Nephron (organoid): ENCODE measurements at regions not wholly inside any gene's neighbourhood (a gene's known extent, or its start where the extent isn't known, plus 50 kb on each side); places are given as distances from the start of the nearest gene placed in this dataset.

ENCODE experiments used
- H3K27ac Mint-ChIP-seq, 3 experiments: 2 replicates each; pipeline ENCODE4 v1.8.0; 2020; ENCODE audit warnings: mixed read lengths in 3 of 3, mild to moderate bottlenecking in 2 of 3, moderate library complexity in 1 of 3
- H3K27me3 Mint-ChIP-seq: 2 replicates; pipeline ENCODE4 v1.8.0; 2021; ENCODE audit warnings: low read depth, mild to moderate bottlenecking, moderate library complexity, mixed read lengths
- H3K36me3 Mint-ChIP-seq: 2 replicates; pipeline ENCODE4 v1.8.0; 2020; ENCODE audit warnings: low read depth, mixed read lengths
- H3K4me1 Mint-ChIP-seq: 2 replicates; pipeline ENCODE4 v1.8.0; 2020; ENCODE audit warnings: mixed read lengths
- H3K4me3 Mint-ChIP-seq, 3 experiments: 2 replicates each; pipeline ENCODE4 v1.8.0; 2020; ENCODE audit warnings: mild to moderate bottlenecking in 3 of 3, mixed read lengths in 3 of 3, moderate library complexity in 2 of 3
- H3K9me3 Mint-ChIP-seq: 2 replicates; pipeline ENCODE4 v1.8.0; 2020; ENCODE audit warnings: mixed read lengths
- TF ChIP-seq, protein P1 (sequence below), 3 experiments: fragments of 200-600 bp; sonication (generic); IDR thresholded peaks; one replicate each; pipeline ENCODE4 v1.5.0; 2021; ENCODE audit warnings: antibody characterized with exemption in 3 of 3; ENCODE audit not compliant: unreplicated experiment in 3 of 3

DNA sequence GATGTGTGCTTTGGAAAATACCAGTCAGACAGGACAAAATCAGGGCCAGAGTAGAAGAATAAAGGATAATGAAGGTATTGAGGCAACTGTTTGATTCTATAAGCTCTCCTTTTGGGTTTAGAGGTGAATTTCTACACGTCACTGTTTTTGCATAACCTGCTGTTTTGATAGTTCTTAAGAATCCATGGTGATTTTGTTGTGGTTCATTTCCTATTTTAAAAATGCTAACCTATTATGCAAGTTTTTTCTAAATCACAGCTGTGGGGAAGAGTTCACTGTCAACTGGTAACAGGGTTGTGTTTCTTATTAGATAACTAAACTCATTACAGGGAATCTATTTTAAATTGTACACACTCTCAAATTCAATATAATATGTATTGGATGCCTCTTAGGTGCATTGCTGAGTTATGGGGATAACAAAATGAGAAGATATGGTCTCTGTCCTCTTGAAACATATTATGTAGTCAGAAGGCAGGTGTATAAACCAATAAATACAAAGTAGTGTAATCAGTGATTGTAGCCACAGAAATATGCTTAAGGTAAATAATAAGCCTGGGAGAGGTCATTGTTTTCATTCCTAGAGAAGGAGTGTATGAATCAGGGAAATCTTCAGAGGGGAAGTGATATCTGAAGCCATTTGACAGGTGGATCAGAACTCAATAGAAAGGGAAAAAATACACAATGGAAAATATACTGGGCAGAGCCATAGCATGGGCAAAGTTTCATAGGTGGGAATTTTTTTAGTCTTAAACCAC is 192.5 kb downstream of the FAT3 start:
- Mint-ChIP-seq H3K36me3 (no peaks in the 10 kb centered on the region), H3K9me3 (no peaks in the 10 kb centered on the region), H3K27me3 (no peaks in the 10 kb centered on the region), H3K27ac (no peak overlapping the region), H3K4me1 (peaks cover 38% of the 10 kb centered on the region), H3K4me3 (no peak overlapping the region)
- TF ChIP-seq, protein P1, sequence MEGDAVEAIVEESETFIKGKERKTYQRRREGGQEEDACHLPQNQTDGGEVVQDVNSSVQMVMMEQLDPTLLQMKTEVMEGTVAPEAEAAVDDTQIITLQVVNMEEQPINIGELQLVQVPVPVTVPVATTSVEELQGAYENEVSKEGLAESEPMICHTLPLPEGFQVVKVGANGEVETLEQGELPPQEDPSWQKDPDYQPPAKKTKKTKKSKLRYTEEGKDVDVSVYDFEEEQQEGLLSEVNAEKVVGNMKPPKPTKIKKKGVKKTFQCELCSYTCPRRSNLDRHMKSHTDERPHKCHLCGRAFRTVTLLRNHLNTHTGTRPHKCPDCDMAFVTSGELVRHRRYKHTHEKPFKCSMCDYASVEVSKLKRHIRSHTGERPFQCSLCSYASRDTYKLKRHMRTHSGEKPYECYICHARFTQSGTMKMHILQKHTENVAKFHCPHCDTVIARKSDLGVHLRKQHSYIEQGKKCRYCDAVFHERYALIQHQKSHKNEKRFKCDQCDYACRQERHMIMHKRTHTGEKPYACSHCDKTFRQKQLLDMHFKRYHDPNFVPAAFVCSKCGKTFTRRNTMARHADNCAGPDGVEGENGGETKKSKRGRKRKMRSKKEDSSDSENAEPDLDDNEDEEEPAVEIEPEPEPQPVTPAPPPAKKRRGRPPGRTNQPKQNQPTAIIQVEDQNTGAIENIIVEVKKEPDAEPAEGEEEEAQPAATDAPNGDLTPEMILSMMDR (IDR thresholded peaks at IDR 0.05; ENCODE audit: unreplicated experiment in 3 of 3): no peak

DNA sequence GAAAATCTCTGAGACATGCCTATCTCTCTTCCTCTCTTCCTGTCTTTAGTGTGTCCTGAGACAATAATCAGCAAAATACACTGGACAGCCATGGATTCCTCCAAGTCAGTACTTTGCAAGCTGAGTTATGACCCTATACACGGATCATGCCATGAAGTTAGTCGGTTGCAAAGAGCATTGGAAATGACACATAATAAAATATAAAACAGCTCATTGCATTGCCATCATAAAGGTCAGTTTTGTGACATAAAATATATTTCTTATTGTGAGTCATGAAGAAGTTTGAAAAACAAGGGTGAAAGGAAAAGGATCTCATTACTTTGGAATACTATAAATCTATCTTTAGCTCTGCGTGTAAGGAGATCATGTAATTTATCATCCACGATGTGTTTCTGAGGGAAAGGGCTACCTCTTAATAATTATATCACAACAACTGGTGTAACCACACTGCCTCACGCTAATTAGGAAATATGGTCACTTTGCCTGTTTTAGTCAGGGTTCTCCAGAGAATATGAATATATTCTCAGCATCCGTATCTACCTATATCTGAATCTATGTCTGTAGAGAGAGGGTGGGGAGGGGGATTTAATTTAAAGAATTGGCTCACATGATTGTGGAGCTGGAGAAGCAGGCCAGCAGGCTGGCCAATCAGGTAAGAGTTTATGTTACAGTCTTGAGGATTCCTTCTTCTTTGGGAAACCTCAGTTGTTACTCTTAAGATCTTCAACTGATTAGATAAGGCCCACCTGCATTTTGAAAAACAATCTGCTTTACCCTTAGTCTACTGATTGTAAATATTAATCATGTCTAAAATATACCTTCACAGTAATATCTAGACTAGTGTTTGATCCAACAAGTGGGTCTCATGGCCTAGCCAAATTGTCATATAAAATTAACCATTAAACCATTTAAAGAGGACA is 198.8 kb downstream of the FAT3 start:
- peaks cover 26% of the 10 kb centered on the region for H3K36me3 Mint-ChIP-seq
- peaks cover 23% of the 10 kb centered on the region for H3K4me1 Mint-ChIP-seq
- peaks cover 24% of the 10 kb centered on the region for H3K9me3 Mint-ChIP-seq
- no peak overlapping the region for H3K4me3 Mint-ChIP-seq
- TF ChIP-seq, protein P1 (IDR thresholded peaks at IDR 0.05; ENCODE audit: unreplicated experiment in 3 of 3): no peak
- H3K27ac Mint-ChIP-seq: no peak overlapping the region
- H3K27me3 Mint-ChIP-seq: no peaks in the 10 kb centered on the region

DNA sequence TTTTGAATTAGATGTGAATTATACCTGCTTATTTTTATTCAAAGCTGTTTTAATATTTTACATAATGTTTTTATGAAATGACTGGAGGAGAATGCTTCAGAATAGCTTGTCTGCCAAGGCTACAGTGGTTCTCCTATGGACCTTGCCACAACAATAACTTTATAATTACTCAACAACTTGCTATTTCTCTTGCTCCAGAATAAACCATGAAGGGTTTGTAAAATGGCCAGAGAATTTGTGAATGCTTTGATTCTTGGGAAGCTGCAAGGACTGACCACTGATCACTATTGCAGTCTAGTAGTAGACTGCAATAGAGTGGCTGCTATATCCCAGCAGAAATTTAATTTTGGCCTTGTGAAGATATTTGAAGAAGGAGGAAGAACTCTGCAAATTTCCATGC is 199.7 kb downstream of the FAT3 start:
- TF ChIP-seq, protein P1 (IDR thresholded peaks at IDR 0.05; ENCODE audit: unreplicated experiment in 3 of 3): no peak
- Mint-ChIP-seq H3K4me3 (no peak overlapping the region), H3K4me1 (peaks cover 17% of the 10 kb centered on the region), H3K27me3 (no peaks in the 10 kb centered on the region), H3K9me3 (peaks cover 33% of the 10 kb centered on the region), H3K27ac (no peak overlapping the region), H3K36me3 (peaks cover 30% of the 10 kb centered on the region)

DNA sequence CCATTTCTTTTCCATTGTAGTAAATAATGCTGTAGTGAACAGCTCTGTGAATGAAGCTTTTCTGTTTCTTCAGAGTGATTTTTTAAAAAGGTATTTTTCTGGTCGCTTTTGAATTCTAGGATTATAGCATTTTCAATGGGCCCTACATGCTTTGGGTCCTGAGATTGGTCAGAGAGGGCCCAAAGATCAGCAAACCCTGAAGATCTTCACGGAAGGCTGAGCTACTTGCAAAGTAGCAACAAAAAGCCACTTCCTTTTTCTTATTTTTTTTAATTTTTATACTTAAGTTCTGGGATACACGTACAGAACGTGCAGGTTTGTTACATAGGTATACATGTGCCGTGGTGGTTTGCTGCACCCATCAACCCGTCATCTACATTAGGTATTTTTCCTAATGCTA is 200.5 kb downstream of the FAT3 start:
- Mint-ChIP-seq H3K9me3 (peaks cover 40% of the 10 kb centered on the region), H3K4me3 (no peak overlapping the region), H3K27ac (no peak overlapping the region), H3K4me1 (peaks cover 17% of the 10 kb centered on the region), H3K27me3 (no peaks in the 10 kb centered on the region), H3K36me3 (peaks cover 37% of the 10 kb centered on the region)
- TF ChIP-seq, protein P1 (IDR thresholded peaks at IDR 0.05; ENCODE audit: unreplicated experiment in 3 of 3): no peak

DNA sequence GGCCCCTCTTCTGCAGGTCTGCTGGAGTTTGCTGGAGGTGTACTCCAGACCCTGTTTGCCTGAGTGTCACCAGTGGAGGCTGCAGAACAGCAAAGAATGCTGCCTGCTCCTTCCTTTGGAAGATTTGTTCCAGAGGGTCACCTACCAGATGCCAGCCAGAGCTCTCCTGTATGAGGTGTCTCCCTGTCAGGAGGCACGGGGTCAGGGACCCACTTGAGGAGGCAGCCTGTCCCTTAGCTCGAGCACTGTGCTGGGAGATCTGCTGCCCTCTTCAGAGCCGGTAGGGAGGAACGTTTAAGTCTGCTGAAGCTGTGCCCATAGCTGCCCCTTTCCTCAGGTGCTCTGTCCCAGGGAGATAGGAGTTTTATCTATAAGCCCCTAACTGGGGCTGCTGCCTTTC is 207.9 kb downstream of the FAT3 start:
- TF ChIP-seq, protein P1 (IDR thresholded peaks at IDR 0.05; ENCODE audit: unreplicated experiment in 3 of 3): no peak
- no peaks in the 10 kb centered on the region for H3K27me3 Mint-ChIP-seq
- peaks cover 19% of the 10 kb centered on the region for H3K36me3 Mint-ChIP-seq
- no peak overlapping the region for H3K4me3 Mint-ChIP-seq
- no peak overlapping the region for H3K27ac Mint-ChIP-seq
- peaks cover 3% of the 10 kb centered on the region for H3K4me1 Mint-ChIP-seq
- peaks cover 30% of the 10 kb centered on the region for H3K9me3 Mint-ChIP-seq
